A549 (cell line): ENCODE measurements at regions not wholly inside any gene's neighbourhood (a gene's known extent, or its start where the extent isn't known, plus 50 kb on each side); places are given as distances from the start of the nearest gene placed in this dataset.

Source experiments
- CTCF ChIP-seq: fragments of >200 bp; sonication (Bioruptor Twin); formaldehyde crosslinking; IDR thresholded peaks from 3 replicates; pipeline ENCODE4 v1.5.1; 2016
- KDM5A ChIP-seq: fragments of 200-600 bp; sonication (generic); IDR thresholded peaks from 2 replicates; pipeline ENCODE4 v1.6.1; 2016; ENCODE audit warnings: antibody characterized with exemption, mild to moderate bottlenecking
- MYC ChIP-seq: IDR thresholded peaks from 2 replicates; pipeline ENCODE4 v1.6.1; 2012; ENCODE audit warnings: mild to moderate bottlenecking, inconsistent platforms, low read length, improper control_type of control experiment, borderline replicate concordance
- REST ChIP-seq: fragments of 200-600 bp; sonication (generic); IDR thresholded peaks from 2 replicates; pipeline ENCODE4 v1.6.1; 2016; ENCODE audit warnings: antibody characterized with exemption, mild to moderate bottlenecking, moderate library complexity
- SREBF2 ChIP-seq: fragments of 450-650 bp; IDR thresholded peaks from 2 replicates; pipeline ENCODE4 v1.6.1; 2014; ENCODE audit warnings: mild to moderate bottlenecking, moderate library complexity
- TP53 ChIP-seq: fragments of 250-450 bp; sonication (Bioruptor Pico); IDR thresholded peaks from 2 replicates; pipeline ENCODE4 v1.5.0; 2021; ENCODE audit warnings: mild to moderate bottlenecking, moderate library complexity
- ZFP36 ChIP-seq: fragments of 450-650 bp; IDR thresholded peaks from 2 replicates; pipeline ENCODE4 v1.6.1; 2014; ENCODE audit warnings: borderline replicate concordance; ENCODE audit not compliant: partially characterized antibody
- TF ChIP-seq, protein P1 (sequence below): fragments of 450-650 bp; IDR thresholded peaks from 2 replicates; pipeline ENCODE4 v1.6.1; 2014; ENCODE audit warnings: antibody characterized with exemption
- TF ChIP-seq, protein P2 (sequence below): IDR thresholded peaks from 2 replicates; pipeline ENCODE4 v1.6.1; 2012

GRCh38 chr4:97208749-97209148 is 934.5 kb downstream of the STPG2 start:
- TF ChIP-seq MYC (no peak), SREBF2 (no peak), REST (no peak), CTCF (no peak), TP53 (no peak), ZFP36 (no peak), KDM5A (no peak)
- TF ChIP-seq, protein P1, sequence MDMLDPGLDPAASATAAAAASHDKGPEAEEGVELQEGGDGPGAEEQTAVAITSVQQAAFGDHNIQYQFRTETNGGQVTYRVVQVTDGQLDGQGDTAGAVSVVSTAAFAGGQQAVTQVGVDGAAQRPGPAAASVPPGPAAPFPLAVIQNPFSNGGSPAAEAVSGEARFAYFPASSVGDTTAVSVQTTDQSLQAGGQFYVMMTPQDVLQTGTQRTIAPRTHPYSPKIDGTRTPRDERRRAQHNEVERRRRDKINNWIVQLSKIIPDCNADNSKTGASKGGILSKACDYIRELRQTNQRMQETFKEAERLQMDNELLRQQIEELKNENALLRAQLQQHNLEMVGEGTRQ, result no peak
- TF ChIP-seq, protein P2, sequence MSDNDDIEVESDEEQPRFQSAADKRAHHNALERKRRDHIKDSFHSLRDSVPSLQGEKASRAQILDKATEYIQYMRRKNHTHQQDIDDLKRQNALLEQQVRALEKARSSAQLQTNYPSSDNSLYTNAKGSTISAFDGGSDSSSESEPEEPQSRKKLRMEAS, result no peak
